Type B pancreatic cell (in vitro differentiated cells): ENCODE measurements at regions not wholly inside any gene's neighbourhood (a gene's known extent, or its start where the extent isn't known, plus 50 kb on each side); places are given as distances from the start of the nearest gene placed in this dataset.

ENCODE experiments used
- DNase-seq: peaks from one replicate; pipeline ENCODE4 v3.0.0; 2021; ENCODE audit warnings: mixed read lengths; ENCODE audit not compliant: unreplicated experiment; ENCODE audit errors: extremely low spot score
- H3K27ac Mint-ChIP-seq: 2 replicates; pipeline ENCODE4 v1.8.0; 2021; ENCODE audit warnings: mild to moderate bottlenecking, mixed read lengths
- H3K27me3 Mint-ChIP-seq: 2 replicates; pipeline ENCODE4 v1.8.0; 2021; ENCODE audit warnings: mixed read lengths
- H3K36me3 Mint-ChIP-seq: 2 replicates; pipeline ENCODE4 v1.8.0; 2021; ENCODE audit warnings: mixed read lengths
- H3K4me1 Mint-ChIP-seq: one replicate; pipeline ENCODE4 v1.8.0; 2021; ENCODE audit warnings: mixed read lengths; ENCODE audit not compliant: unreplicated experiment
- H3K4me3 Mint-ChIP-seq: 2 replicates; pipeline ENCODE4 v1.8.0; 2021; ENCODE audit warnings: mild to moderate bottlenecking, mixed read lengths
- H3K9me3 Mint-ChIP-seq: 2 replicates; pipeline ENCODE4 v1.8.0; 2021; ENCODE audit warnings: mixed read lengths
- TF ChIP-seq, protein P1 (sequence below): fragments of 200-600 bp; sonication (generic); conservative IDR thresholded peaks from 2 replicates; pipeline ENCODE4 v1.5.0; 2021; ENCODE audit warnings: antibody characterized with exemption, mild to moderate bottlenecking

DNA sequence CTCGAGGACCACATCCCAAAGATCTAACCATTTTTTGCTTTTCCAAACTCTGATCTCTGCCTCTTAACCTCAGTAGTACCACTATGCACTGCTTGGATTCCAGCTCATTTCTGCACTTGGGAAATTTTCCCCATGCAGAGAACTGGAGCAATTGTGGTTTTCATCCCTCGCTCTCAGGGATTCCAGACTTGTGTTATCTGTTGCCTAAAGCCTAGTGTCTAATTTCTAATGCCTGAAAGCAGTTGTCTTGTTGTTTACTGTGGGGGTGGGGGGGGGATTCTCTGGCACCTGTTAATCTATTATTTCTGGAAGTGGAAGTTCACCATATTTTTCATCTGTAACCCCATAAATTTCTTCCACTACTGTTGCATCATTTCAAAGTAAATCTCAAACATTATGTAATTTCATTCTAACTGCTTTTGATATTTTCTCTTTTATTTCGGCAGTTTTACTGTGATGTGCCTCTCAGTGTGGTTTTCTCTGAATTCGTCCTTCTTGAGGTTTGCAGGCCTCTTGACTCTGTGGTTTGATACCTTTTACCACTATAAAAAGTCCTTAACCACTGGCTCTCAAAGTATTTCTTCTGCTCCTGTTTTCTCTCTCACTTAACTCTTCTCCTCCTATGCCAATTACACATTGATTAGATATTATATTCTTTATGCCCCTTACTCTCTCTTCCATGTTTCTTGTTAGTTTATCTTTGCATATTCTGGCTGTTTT lies 205.6 kb upstream of the EOLA2 start:
- no peaks in the 10 kb centered on the region for H3K36me3 Mint-ChIP-seq
- TF ChIP-seq, protein P1, sequence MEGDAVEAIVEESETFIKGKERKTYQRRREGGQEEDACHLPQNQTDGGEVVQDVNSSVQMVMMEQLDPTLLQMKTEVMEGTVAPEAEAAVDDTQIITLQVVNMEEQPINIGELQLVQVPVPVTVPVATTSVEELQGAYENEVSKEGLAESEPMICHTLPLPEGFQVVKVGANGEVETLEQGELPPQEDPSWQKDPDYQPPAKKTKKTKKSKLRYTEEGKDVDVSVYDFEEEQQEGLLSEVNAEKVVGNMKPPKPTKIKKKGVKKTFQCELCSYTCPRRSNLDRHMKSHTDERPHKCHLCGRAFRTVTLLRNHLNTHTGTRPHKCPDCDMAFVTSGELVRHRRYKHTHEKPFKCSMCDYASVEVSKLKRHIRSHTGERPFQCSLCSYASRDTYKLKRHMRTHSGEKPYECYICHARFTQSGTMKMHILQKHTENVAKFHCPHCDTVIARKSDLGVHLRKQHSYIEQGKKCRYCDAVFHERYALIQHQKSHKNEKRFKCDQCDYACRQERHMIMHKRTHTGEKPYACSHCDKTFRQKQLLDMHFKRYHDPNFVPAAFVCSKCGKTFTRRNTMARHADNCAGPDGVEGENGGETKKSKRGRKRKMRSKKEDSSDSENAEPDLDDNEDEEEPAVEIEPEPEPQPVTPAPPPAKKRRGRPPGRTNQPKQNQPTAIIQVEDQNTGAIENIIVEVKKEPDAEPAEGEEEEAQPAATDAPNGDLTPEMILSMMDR: no peak
- no peak for DNase-seq
- H3K4me1 Mint-ChIP-seq: no peaks in the 10 kb centered on the region
- H3K9me3 Mint-ChIP-seq: no peaks in the 10 kb centered on the region
- no peak overlapping the region for H3K4me3 Mint-ChIP-seq
- no peak overlapping the region for H3K27ac Mint-ChIP-seq
- no peaks in the 10 kb centered on the region for H3K27me3 Mint-ChIP-seq

DNA sequence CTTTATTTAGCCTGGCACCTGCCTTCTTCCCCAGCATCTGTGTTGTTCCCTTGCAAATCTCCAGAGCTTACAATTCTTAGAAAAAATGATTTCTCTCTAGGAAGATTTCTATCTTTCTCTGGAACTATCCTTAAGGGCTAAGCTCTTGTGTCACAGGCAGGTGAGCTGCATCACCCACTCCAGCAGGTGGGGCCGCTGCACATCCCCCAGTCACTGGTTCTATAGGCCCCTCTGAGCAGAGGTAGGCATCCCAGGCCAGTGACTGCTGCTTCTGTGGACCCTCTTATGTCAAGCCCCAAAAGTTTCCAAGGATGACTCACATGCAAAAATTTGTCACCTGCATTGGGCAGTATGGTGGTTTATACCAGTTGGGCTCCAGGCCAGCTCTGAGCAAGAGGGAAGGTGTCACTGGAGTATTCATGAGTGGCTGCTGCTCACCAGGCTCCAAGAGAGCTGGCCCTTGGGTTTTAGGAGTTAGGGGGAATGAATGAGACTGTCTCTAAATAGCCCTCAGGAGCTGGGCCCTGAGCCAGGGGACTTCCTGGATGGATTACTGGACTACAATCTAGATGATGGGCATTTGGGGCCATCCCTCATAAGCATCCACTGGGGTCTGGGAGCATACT lies 208.1 kb upstream of the EOLA2 start:
- H3K4me1 Mint-ChIP-seq: no peaks in the 10 kb centered on the region
- H3K27ac Mint-ChIP-seq: no peak overlapping the region
- H3K36me3 Mint-ChIP-seq: no peaks in the 10 kb centered on the region
- TF ChIP-seq, protein P1: no peak
- H3K9me3 Mint-ChIP-seq: no peaks in the 10 kb centered on the region
- no peak for DNase-seq
- no peaks in the 10 kb centered on the region for H3K27me3 Mint-ChIP-seq
- H3K4me3 Mint-ChIP-seq: no peak overlapping the region

DNA sequence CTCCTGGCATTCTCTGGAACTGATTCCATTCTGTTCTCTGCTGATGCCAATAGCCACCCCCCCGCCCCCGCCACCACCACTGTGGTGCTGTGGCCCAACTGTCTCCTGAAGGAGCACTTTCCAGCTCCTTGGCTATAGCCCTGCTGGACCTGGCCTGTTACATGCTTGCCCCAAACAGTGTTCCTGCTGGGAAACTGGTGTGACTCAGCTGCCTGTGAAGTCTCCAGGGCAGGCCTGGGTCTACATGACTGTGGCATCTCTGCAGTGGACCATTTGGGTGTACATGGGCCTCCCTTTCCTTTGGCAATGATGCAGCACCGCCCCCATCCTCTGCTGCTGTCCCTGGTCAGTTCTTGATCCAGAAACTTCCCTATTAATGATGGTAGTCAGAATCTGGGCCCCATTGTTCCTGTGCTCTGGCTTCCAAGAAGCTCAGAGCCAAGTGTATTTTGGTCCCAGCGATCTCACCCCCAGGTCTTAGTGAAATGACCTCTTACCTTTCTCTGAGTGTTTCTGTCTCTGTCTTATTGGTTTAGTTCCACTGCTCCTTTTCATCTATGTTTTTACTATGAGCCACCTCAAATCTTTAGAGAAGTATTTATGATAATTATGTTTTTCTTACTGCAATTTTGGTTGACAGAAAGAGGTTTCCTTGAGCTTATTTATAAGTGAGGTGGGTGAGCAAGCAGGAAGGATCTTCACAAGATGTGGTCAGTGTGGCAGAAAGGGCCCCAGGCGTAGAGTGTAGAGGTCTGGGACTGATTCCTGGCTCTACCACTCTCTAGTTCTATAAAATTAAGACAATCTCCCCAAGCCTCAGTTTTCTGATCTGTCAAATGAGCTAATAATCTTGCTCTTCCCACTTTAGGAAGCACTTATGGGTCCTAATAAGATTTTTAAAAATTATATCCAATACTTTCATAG lies 210.7 kb upstream of the EOLA2 start:
- H3K36me3 Mint-ChIP-seq: no peaks in the 10 kb centered on the region
- no peak for DNase-seq
- H3K27ac Mint-ChIP-seq: no peak overlapping the region
- H3K4me3 Mint-ChIP-seq: no peak overlapping the region
- H3K9me3 Mint-ChIP-seq: no peaks in the 10 kb centered on the region
- no peaks in the 10 kb centered on the region for H3K27me3 Mint-ChIP-seq
- no peaks in the 10 kb centered on the region for H3K4me1 Mint-ChIP-seq
- TF ChIP-seq, protein P1: no peak

DNA sequence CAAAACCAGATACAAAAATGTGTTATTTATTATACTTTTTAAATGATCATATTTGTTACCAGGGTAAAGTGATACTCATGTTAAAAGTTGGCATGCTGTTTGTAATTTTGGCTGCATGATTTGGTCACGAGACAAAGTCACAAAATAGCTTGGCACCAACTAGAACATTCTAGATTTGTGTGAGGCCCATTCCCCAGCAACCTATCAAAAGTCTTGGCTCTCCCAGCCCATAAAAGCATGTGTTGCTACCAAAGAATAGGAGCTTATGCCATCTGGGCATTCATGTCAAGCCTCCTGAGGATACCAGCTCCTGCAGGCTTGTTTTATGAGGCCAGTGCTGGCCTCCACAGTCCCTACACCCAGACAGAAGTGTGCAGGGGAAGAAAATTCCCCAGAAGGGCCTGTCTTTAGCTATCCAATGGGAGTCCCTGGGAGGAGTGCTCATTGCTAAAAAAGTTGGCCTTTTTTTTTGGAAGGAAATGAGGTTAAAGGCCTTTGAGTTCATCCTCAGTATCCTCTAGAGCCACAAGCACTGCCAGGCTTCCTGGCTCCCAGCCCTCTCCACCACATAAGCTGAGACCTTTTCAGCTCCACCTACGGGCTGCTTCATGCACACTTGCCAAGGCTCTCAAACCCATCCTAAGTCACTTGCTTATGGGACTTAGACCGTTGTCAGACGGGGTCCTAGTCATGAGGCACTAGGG lies 211.9 kb upstream of the EOLA2 start:
- H3K9me3 Mint-ChIP-seq: no peaks in the 10 kb centered on the region
- TF ChIP-seq, protein P1: no peak

DNA sequence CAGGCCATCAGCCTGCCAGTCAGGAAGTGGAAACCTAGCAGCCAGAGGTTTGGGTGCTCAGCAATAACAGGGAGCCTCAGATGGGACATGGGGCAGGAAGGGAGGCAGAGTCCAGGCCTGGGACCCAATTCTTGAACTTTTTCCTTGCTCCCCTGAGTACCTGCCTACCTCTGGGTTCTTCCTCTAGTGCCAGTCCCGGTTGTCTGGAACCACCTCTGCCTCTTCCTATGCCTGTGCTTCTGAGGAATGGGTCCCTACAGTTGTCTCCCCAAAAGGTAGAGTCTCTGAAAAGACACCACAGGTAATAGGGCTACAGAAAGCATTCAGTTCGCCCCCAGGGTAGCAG lies 212.4 kb upstream of the MAMLD1 start:
- Mint-ChIP-seq H3K27me3 (no peaks in the 10 kb centered on the region), H3K4me3 (no peak overlapping the region), H3K36me3 (no peaks in the 10 kb centered on the region), H3K4me1 (no peaks in the 10 kb centered on the region), H3K27ac (no peak overlapping the region), H3K9me3 (no peaks in the 10 kb centered on the region)
- no peak for DNase-seq
- TF ChIP-seq, protein P1: no peak

More for the DNA sequence above, 211.9 kb upstream of the EOLA2 start:
- H3K36me3 Mint-ChIP-seq: no peaks in the 10 kb centered on the region
- H3K4me1 Mint-ChIP-seq: no peaks in the 10 kb centered on the region
- no peak overlapping the region for H3K27ac Mint-ChIP-seq
- no peak for DNase-seq
- no peaks in the 10 kb centered on the region for H3K27me3 Mint-ChIP-seq
- no peak overlapping the region for H3K4me3 Mint-ChIP-seq
